ENCODE measurements at regions not wholly inside any gene's neighbourhood (a gene's known extent, or its start where the extent isn't known, plus 50 kb on each side); places are given as distances from the start of the nearest gene placed in this dataset.

GRCh38 chr4:18405054-18405453 lies 383.5 kb upstream of the LCORL start:
- TF ChIP-seq POLR2A (IDR thresholded peaks at IDR 0.05; ENCODE audit: low read depth, low read length) (no peak), POLR2AphosphoS5 (IDR thresholded peaks at IDR 0.05; ENCODE audit: low read depth, low read length) (no peak), TAF1 (IDR thresholded peaks at IDR 0.05; ENCODE audit: borderline replicate concordance, low read depth, low read length) (no peak)
